HCT116 (cell line): ENCODE measurements at regions not wholly inside any gene's neighbourhood (a gene's known extent, or its start where the extent isn't known, plus 50 kb on each side); places are given as distances from the start of the nearest gene placed in this dataset.

Experiments
- ATAC-seq: fragments of 200-7000 bp; cut with Tn5 transposase; 2 replicates; pipeline ENCODE4 v1.9.1; 2020; ENCODE audit warnings: mild to moderate bottlenecking, moderate library complexity
- BruUV-seq: library from RNA; stranded (reverse); fragments of 400-500 nt; replicated peaks from 2 replicates; lab custom pipeline; 2021; lab: Mats Ljungman, UMichigan
- CTCF ChIA-PET: fragments of 300-600 bp; sonication (Branson Sonifier 250); formaldehyde crosslinking; loops from one replicate; lab custom pipeline; 2021; ENCODE audit warnings: antibody characterized with exemption; lab: Charles Lee
- POLR2A ChIA-PET: fragments of 300-600, 350-600 bp; sonication (Branson Sonifier 250); formaldehyde crosslinking; loops from one replicate; lab custom pipeline; 2021; ENCODE audit warnings: antibody characterized with exemption; lab: Charles Lee
- RAD21 ChIA-PET, 2 experiments: fragments of 300-600 bp; sonication (Branson Sonifier 250); formaldehyde crosslinking; loops; one replicate each; lab custom pipeline; 2023; ENCODE audit warnings: low total read pairs in 2 of 2; ENCODE audit not compliant: uncharacterized antibody in 2 of 2, unreplicated experiment in 2 of 2, low non-redundant PET in 1 of 2; lab: Charles Lee
- DNase-seq: peaks from one replicate; pipeline ENCODE4 v3.0.0-alpha.2; 2010; ENCODE audit warnings: low read depth, low spot score
- H2AFZ ChIP-seq: fragments of 200-600 bp; shearing (Covaris generic), sonication (generic); 2 replicates; pipeline ENCODE4 v1.6.1; 2017; ENCODE audit warnings: low read depth, mixed run types, mixed read lengths, antibody characterized with exemption, low read length; ENCODE audit not compliant: poor library complexity, severe bottlenecking
- H3K27ac ChIP-seq: 2 replicates; pipeline ENCODE4 v1.5.1; 2012; ENCODE audit warnings: low read depth, low read length
- H3K27me3 ChIP-seq: fragments of 200-600 bp; sonication (generic); 2 replicates; pipeline ENCODE4 v1.6.1; 2016; ENCODE audit warnings: mixed run types, low read length, mixed read lengths; ENCODE audit not compliant: insufficient read depth
- H3K36me3 ChIP-seq, 2 experiments: fragments of 200-500 bp in 1 of 2; fragments of 200-600 bp in 1 of 2; sonication (Bioruptor generic) in 1 of 2; sonication (generic) in 1 of 2; 2 replicates each; pipeline versions ENCODE4 v1.5.1 to v1.6.1; 2014 to 2016; ENCODE audit warnings: low read length in 2 of 2, inconsistent platforms in 1 of 2, mixed read lengths in 1 of 2, mixed run types in 1 of 2; ENCODE audit not compliant: insufficient read depth in 2 of 2, control insufficient read depth in 1 of 2
- H3K4me1 ChIP-seq, 2 experiments: fragments of 200-600 bp in 1 of 2; sonication (generic) in 1 of 2; 2 replicates each; pipeline versions ENCODE4 v1.5.1 to v1.6.1; 2012 to 2017; ENCODE audit warnings: low read length in 2 of 2, inconsistent platforms in 1 of 2, mild to moderate bottlenecking in 1 of 2, mixed read lengths in 1 of 2, mixed run types in 1 of 2, moderate library complexity in 1 of 2; ENCODE audit not compliant: insufficient read depth in 2 of 2, control insufficient read depth in 1 of 2
- H3K4me2 ChIP-seq: fragments of 200-600 bp; sonication (generic); 2 replicates; pipeline ENCODE4 v1.6.1; 2017; ENCODE audit warnings: mixed run types, low read length, mixed read lengths
- H3K4me3 ChIP-seq, 2 experiments: fragments of 200-600 bp in 1 of 2; sonication (generic) in 1 of 2; replicated peaks in 1 of 2; 2 replicates each; pipeline ENCODE4 v1.5.1; 2011 to 2016; ENCODE audit warnings: low read length in 2 of 2, control low read depth in 1 of 2, low read depth in 1 of 2, mild to moderate bottlenecking in 1 of 2, mixed read lengths in 1 of 2, mixed run types in 1 of 2
- H3K79me2 ChIP-seq: fragments of 200-600 bp; sonication (generic); 2 replicates; pipeline ENCODE4 v1.6.1; 2017; ENCODE audit warnings: mild to moderate bottlenecking, mixed run types, low read length, moderate library complexity, mixed read lengths; ENCODE audit not compliant: insufficient read depth
- H3K9ac ChIP-seq: fragments of 200-600 bp; sonication (generic); 2 replicates; pipeline ENCODE4 v1.6.1; 2016; ENCODE audit warnings: low read length, mixed read lengths
- H3K9me2 ChIP-seq: fragments of 200-600 bp; sonication (generic), shearing (Covaris generic); 2 replicates; pipeline ENCODE4 v1.6.1; 2017; ENCODE audit warnings: mixed run types, mild to moderate bottlenecking, moderate library complexity; ENCODE audit not compliant: insufficient read depth
- H3K9me3 ChIP-seq, 2 experiments: fragments of 200-500 bp in 1 of 2; fragments of 200-600 bp in 1 of 2; sonication (Bioruptor generic) in 1 of 2; sonication (generic) in 1 of 2; 2 replicates each; pipeline ENCODE4 v1.6.1; 2014 to 2017; ENCODE audit warnings: low read length in 2 of 2, mixed read lengths in 2 of 2, inconsistent platforms in 1 of 2, low read depth in 1 of 2, mild to moderate bottlenecking in 1 of 2, mixed run types in 1 of 2, moderate library complexity in 1 of 2; ENCODE audit not compliant: control insufficient read depth in 1 of 2, insufficient read depth in 1 of 2
- H4K20me1 ChIP-seq: fragments of 200-600 bp; sonication (generic), shearing (Covaris generic); 2 replicates; pipeline ENCODE4 v1.6.1; 2017; ENCODE audit warnings: mixed run types, mild to moderate bottlenecking, moderate library complexity; ENCODE audit not compliant: insufficient read depth
- CEBPB ChIP-seq: IDR thresholded peaks from 2 replicates; pipeline ENCODE4 v1.6.1; 2012; ENCODE audit warnings: low read depth
- CTCF ChIP-seq, 3 experiments: fragments of 200-600 bp in 1 of 3; sonication (generic) in 1 of 3; IDR thresholded peaks in 2 of 3; conservative IDR thresholded peaks in 1 of 3; 2 replicates each; pipeline ENCODE4 v1.5.1; 2012 to 2017; ENCODE audit warnings: low read depth in 2 of 3, low read length in 2 of 3, antibody characterized with exemption in 1 of 3, borderline replicate concordance in 1 of 3, control low read depth in 1 of 3, mild to moderate bottlenecking in 1 of 3, mixed read lengths in 1 of 3, mixed run types in 1 of 3, moderate library complexity in 1 of 3; ENCODE audit not compliant: insufficient read depth in 1 of 3
- EGR1 ChIP-seq: IDR thresholded peaks from 2 replicates; pipeline ENCODE4 v1.6.1; 2012; ENCODE audit warnings: low read depth
- ELF1 ChIP-seq: IDR thresholded peaks from 2 replicates; pipeline ENCODE4 v1.6.1; 2012; ENCODE audit warnings: low read depth, borderline replicate concordance
- EZH2 ChIP-seq: fragments of 200-600 bp; sonication (generic); IDR thresholded peaks from 2 replicates; pipeline ENCODE4 v1.6.1; 2017; ENCODE audit warnings: antibody characterized with exemption, mixed run types
- EZH2phosphoT487 ChIP-seq: fragments of 200-600 bp; IDR thresholded peaks from 2 replicates; pipeline ENCODE4 v1.6.1; 2018; ENCODE audit warnings: antibody characterized with exemption, borderline replicate concordance
- FOSL1 ChIP-seq: IDR thresholded peaks from 2 replicates; pipeline ENCODE4 v1.6.1; 2012; ENCODE audit warnings: low read depth
- JUND ChIP-seq: IDR thresholded peaks from 2 replicates; pipeline ENCODE4 v1.6.1; 2012
- MAX ChIP-seq: IDR thresholded peaks from 2 replicates; pipeline ENCODE4 v1.6.1; 2012
- POLR2AphosphoS5 ChIP-seq: IDR thresholded peaks from 2 replicates; pipeline ENCODE4 v1.6.1; 2011; ENCODE audit warnings: mild to moderate bottlenecking, low read depth, low read length, moderate library complexity
- SIN3A ChIP-seq: IDR thresholded peaks from 2 replicates; pipeline ENCODE4 v1.6.1; 2012; ENCODE audit warnings: low read depth
- SP1 ChIP-seq: IDR thresholded peaks from 2 replicates; pipeline ENCODE4 v1.6.1; 2012; ENCODE audit warnings: low read depth
- SRF ChIP-seq: IDR thresholded peaks from 2 replicates; pipeline ENCODE4 v1.6.1; 2012; ENCODE audit warnings: low read depth
- TCF7L2 ChIP-seq: IDR thresholded peaks from 2 replicates; pipeline ENCODE4 v1.7.0; 2011; ENCODE audit warnings: borderline replicate concordance, inconsistent platforms; ENCODE audit not compliant: insufficient read depth, insufficient read length; ENCODE audit errors: extremely low read depth
- YY1 ChIP-seq: IDR thresholded peaks from 2 replicates; pipeline ENCODE4 v1.6.1; 2011; ENCODE audit warnings: low read length, low read depth, moderate library complexity, mild to moderate bottlenecking; ENCODE audit not compliant: insufficient replicate concordance; ENCODE audit errors: extremely low read depth
- ZFX ChIP-seq: fragments of 450-650 bp; IDR thresholded peaks from 2 replicates; pipeline ENCODE4 v1.6.1; 2017
- ZNF274 ChIP-seq: fragments of 200-500 bp; sonication (Bioruptor generic); IDR thresholded peaks from 2 replicates; pipeline ENCODE4 v1.6.1; 2014; ENCODE audit warnings: mild to moderate bottlenecking, low read depth, low read length, inconsistent platforms
- intact Hi-C: fragments of 100-400 bp; cut with micrococcal nuclease; formaldehyde crosslinking; loops from 2 replicates; pipeline ENCODE4 v1.10.0; 2022
- TF ChIP-seq, protein P1 (sequence below): IDR thresholded peaks from 2 replicates; pipeline ENCODE4 v1.6.1; 2012; ENCODE audit warnings: low read depth
- TF ChIP-seq, protein P2 (sequence below): IDR thresholded peaks from 2 replicates; pipeline ENCODE4 v1.6.1; 2011; ENCODE audit warnings: mild to moderate bottlenecking, low read length, moderate library complexity; ENCODE audit not compliant: insufficient replicate concordance; ENCODE audit errors: extremely low read depth

DNA sequence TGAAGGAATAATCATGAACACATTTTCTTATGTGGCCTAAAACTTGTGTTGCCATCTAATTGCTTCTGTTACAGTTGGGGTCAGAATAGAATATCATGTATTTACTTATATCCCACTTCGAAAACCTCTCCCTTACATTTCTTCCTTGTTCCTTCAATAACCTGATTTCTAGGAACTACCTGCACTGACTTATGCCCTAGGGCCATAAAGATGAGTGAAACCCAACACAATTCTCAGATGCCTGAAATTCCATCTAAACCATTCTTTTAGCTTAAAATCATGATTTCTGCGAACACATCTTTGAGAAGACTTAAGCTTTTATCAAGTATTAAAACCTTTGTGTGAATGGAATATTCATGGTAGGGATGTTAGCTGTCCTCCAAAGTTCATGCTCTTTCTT lies 142.7 kb downstream of the SNAPC1 start:
- Histone ChIP-seq H3K4me2 (no peak overlapping the region), H3K9me3 (no peaks in the 10 kb centered on the region), H3K4me3 (no peak overlapping the region), H4K20me1 (no peaks in the 10 kb centered on the region), H3K36me3 (no peaks in the 10 kb centered on the region), H3K27ac (no peak overlapping the region), H3K79me2 (no peaks in the 10 kb centered on the region), H3K4me1 (no peaks in the 10 kb centered on the region)
- CTCF ChIA-PET: interaction anchor here (1.1 kb wide), 1 partner anchor 222 kb away, joined by 4 read pairs; no protein-coding TSS in a partner anchor
- intact Hi-C loops: no loop called here
- DNase-seq: no peak
- TF ChIP-seq EZH2phosphoT487: no peak
- no peak for TF ChIP-seq CTCF (IDR thresholded peaks at IDR 0.05 in 2 of 3, conservative IDR thresholded peaks at IDR 0.05 in 1 of 3; ENCODE audit: borderline replicate concordance in 1 of 3, insufficient read depth in 1 of 3, low read depth in 2 of 3, low read length in 2 of 3)
- TF ChIP-seq SRF: no peak
- no peak for TF ChIP-seq CEBPB
- no peak for TF ChIP-seq SP1
- no peak for TF ChIP-seq TCF7L2
- TF ChIP-seq SIN3A: no peak
- no peak for TF ChIP-seq ZFX
- TF ChIP-seq POLR2AphosphoS5: no peak
- TF ChIP-seq MAX: no peak
- TF ChIP-seq EGR1: no peak
- no peak for TF ChIP-seq FOSL1
- no peak for TF ChIP-seq ELF1
- no peak for TF ChIP-seq EZH2
- no peak for TF ChIP-seq JUND
- TF ChIP-seq, protein P1, sequence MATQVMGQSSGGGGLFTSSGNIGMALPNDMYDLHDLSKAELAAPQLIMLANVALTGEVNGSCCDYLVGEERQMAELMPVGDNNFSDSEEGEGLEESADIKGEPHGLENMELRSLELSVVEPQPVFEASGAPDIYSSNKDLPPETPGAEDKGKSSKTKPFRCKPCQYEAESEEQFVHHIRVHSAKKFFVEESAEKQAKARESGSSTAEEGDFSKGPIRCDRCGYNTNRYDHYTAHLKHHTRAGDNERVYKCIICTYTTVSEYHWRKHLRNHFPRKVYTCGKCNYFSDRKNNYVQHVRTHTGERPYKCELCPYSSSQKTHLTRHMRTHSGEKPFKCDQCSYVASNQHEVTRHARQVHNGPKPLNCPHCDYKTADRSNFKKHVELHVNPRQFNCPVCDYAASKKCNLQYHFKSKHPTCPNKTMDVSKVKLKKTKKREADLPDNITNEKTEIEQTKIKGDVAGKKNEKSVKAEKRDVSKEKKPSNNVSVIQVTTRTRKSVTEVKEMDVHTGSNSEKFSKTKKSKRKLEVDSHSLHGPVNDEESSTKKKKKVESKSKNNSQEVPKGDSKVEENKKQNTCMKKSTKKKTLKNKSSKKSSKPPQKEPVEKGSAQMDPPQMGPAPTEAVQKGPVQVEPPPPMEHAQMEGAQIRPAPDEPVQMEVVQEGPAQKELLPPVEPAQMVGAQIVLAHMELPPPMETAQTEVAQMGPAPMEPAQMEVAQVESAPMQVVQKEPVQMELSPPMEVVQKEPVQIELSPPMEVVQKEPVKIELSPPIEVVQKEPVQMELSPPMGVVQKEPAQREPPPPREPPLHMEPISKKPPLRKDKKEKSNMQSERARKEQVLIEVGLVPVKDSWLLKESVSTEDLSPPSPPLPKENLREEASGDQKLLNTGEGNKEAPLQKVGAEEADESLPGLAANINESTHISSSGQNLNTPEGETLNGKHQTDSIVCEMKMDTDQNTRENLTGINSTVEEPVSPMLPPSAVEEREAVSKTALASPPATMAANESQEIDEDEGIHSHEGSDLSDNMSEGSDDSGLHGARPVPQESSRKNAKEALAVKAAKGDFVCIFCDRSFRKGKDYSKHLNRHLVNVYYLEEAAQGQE: no peak
- TF ChIP-seq, protein P2, sequence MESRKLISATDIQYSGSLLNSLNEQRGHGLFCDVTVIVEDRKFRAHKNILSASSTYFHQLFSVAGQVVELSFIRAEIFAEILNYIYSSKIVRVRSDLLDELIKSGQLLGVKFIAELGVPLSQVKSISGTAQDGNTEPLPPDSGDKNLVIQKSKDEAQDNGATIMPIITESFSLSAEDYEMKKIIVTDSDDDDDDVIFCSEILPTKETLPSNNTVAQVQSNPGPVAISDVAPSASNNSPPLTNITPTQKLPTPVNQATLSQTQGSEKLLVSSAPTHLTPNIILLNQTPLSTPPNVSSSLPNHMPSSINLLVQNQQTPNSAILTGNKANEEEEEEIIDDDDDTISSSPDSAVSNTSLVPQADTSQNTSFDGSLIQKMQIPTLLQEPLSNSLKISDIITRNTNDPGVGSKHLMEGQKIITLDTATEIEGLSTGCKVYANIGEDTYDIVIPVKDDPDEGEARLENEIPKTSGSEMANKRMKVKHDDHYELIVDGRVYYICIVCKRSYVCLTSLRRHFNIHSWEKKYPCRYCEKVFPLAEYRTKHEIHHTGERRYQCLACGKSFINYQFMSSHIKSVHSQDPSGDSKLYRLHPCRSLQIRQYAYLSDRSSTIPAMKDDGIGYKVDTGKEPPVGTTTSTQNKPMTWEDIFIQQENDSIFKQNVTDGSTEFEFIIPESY: no peak
- TF ChIP-seq ZNF274: no peak
- TF ChIP-seq YY1: no peak
- TF ChIP-seq, all 23 proteins: peak for 0
- Histone ChIP-seq H3K27me3 (peaks cover 31% of the 10 kb centered on the region), H2AFZ (no peak overlapping the region), H3K9me2 (no peaks in the 10 kb centered on the region), H3K9ac (no peak overlapping the region)
- POLR2A ChIA-PET: no interaction called here
- ATAC-seq: no peak
- RAD21 ChIA-PET: no interaction called here
- BruUV-seq: no TSS peak
